ENCODE measurements at regions not wholly inside any gene's neighbourhood (a gene's known extent, or its start where the extent isn't known, plus 50 kb on each side); places are given as distances from the start of the nearest gene placed in this dataset.
"Not testable (repeated sequence)": the region's sequence is repeated elsewhere in the genome, so short reads cannot be mapped to it uniquely, and the experiment has no call there.

DNA sequence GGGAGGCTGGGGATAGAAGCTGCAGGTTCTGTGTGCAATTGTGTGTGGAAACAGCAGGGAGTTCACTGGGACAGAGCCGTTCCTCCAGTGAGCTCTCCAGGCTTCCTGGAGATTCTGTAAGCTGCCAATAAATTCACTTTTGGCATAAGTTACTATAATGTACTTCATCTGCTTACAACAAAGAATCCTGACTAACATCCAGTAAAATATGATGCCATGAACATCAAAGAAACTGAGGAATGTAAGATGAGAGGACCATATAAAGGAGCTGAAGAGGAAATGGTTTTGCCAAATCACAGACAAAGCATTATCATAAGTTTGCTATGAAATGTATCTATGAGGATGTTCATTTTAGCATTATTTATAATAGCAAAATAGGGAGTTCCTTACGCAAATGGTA, 175.3 kb downstream of the KCNE4 start:
- DNase-seq: no peak

DNA sequence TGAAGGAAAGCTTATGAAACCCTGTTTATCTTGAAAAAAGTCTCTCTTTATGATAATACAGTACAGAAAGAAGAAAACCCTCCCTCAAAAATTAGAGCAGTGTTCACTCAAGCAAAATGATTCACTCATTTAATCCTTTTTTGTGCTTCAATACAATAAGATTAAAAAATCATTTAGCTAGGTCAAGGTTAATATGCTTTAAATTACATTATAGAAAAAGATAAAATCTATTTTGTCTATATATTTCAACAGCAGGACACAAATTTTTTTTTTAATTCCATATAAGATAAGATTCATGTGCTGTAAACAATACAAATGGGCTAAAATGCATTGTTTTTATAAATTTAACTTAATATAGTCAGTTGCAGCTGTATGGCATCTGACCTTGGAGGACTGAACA, 176.9 kb downstream of the KCNE4 start:
- DNase-seq: no peak

DNA sequence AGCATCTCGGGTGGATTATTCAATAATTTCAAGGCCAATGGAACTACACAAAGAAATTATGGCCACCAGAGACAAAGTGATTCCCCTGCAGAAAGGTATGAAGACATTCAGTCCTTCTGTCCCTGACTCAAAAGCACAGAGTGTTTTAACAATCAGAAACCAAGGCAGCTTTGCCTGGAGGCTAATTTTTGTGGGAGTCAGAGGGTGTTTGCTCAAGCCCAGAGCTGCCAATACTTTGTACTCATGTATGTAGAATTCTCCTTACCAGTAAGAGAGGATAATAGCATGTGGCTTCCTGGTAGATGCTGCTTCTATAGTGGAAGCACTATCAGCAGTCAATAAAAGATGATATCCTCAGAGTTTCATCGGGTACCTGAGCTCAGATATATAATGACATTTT, 178.4 kb downstream of the KCNE4 start:
- no peak for DNase-seq

DNA sequence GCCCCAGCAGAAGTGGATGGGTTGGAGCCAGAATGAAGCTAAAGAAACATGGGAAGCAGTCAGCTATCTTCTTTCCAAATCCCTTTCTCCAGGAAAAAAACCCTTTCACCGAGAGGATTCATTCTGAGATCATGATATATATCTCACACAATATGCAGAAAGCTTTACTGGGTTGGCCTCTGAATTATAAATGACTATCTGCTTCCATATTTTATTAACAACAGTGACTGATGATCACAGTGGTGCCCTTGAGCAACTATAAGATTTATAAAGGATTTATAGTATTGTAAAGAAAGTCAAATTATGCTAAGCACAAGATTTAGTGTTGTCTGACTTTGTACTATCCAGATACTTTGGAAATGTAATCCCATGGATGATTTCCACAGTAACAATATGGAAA, 180.3 kb downstream of the KCNE4 start:
- DNase-seq: no peak

DNA sequence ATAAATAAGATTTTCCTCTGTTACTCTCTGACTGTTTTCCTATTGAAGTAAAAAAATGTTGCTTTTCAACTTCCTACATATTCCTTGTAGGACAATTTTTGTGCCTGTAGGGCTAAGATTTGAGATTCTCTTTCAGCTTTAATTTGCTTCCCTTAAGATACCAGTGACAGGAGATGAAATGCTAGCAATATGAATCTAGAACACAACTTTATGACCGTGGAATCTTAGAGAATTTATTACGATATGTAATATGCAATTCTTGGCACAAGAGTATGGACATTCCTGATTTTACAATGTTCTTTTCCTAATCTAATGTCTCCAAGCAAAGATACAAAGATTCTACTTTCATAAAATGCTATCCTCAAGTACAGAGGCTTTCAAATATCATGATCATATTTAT, 180.9 kb downstream of the KCNE4 start:
- no peak for DNase-seq

DNA sequence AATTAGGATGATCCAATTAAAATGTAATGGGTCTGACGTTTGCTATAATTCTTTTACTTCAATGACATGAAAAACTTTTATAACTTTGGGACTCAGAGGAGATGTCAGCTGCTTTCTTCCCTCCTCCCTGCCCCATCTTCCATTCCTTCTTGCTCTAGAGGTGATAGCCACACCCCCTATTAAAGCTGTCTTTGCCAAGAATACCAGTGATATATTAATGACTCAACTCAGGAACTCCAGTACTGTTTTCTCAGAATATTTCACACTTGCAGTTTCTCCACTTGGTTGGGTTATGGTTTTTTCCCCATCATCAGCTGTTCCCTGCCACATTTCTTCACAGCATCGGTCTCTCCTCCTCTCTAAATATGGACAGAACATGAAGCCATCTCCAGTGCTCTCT, 184.0 kb downstream of the KCNE4 start:
- no peak for DNase-seq

DNA sequence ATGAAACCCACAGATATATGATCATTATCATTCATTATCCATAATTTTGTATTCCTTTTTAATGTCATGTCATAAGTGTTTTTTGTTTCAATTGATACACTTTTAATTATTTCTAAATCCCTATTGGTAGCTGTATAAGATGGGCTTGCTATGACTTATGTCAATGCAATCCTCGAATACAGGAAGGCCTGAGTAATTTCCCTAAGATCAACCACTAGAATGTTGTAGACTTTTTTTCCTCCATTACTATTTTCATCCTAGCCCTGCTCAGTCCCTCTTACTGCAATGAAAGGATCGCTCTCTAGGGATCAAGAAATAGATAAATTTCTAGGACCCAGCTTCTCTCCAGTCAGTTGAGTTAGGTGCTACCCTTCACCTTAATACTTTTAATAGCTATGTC, 186.3 kb downstream of the KCNE4 start:
- DNase-seq: no peak

DNA sequence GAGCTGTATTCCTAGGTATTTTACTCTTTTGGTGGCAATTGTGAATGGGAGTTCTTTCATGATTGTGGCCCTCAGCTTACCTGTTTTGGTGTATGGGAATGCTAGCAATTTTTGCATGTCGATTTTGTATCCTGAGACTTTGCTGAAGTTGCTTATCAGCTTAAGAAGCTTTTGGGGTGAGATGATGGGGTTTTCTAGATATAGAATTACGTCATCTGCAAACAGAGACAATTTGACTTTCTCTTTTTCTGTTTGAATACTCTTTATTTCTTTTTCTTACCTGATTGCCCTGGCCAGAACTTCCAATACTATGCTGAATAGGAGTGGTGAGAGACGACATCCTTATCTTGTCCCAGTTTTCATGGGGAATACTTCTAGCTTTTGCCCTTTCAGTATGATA, 191.2 kb downstream of the KCNE4 start:
- DNase-seq: no peak

DNA sequence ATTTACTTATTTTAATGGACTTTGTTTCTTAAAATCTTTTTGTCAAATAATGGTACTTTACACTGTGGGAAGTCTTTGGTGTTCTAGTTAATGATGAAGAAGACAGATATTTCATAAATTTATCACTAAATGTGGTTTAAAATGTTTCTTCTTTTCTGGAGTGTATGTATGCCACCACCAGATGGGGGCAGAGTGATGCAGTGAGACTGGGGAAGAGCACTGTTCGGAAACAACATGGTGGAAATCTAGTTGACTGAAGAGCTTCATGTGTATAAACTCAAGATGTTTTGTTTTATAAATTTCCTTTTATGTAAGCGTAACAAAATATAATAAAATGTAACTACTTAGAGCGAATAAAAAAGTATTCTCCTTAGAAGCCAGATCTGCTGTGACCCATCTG, 195.1 kb downstream of the KCNE4 start:
- DNase-seq: no peak

DNA sequence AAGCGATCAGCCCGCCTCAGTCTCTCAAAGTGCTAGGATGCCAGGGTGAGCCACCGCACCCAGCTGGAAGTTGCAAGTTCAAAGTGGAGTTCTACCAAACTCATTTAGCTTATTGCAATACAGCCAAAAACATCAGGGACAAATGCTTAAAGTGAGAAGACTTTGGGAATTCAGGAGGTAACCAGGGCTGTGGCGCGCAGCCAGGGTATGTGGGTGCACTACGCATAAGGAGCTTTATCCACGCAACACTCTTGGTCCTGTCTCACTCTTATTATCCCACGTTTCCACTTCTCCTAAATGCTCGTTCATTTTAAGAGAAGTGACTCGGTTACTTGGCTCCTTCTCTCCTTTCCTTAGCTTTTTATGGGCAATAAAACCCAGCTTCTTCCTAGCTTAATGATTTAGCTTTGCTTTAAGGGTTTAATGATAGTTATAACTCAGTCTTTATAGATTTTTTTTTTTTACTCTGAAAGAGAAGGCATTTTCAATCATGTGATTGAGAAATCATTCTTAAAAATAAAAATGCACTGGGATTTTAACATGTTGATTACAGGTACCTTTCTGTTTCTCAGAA, 199.8 kb downstream of the KCNE4 start:
- no peak for DNase-seq

DNA sequence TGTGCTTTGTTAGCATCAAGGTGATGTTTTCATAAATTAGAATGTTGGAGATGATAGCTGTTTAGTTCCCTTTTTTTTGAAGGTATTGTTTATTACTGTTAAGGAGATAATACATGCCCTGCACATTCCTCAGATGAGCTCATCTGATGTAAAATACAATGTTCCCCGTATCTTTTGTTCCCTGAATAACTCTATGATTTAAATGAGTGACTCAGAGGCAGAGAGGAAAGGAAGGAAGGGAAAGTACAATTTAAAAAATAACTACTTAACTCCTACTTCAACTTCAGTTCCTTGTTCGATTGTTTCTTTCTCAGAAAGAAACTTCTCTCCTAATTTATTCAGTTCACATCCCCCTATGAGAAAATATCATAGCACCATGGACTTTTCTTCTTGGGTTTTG, 208.7 kb downstream of the KCNE4 start:
- DNase-seq: no peak

DNA sequence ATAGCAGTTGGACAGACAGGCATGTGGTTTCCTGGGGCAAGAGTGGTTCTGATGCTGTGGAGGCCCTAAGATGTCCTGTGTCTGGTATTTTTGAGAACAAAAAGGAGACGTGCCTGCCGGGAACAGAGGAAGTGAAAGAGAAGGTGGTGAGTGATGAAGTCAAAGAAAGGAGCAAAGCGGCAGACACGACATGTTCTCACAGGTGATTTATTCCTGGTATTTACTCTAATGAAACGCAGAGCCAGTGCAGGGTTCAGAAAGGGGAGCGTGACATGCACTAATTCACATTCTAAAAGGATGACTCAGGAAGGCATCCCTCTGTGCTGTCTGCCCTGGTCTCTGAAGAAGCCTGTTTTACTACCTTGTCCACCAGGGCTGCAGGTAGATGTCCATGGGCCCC, 211.0 kb downstream of the KCNE4 start:
- no peak for DNase-seq

DNA sequence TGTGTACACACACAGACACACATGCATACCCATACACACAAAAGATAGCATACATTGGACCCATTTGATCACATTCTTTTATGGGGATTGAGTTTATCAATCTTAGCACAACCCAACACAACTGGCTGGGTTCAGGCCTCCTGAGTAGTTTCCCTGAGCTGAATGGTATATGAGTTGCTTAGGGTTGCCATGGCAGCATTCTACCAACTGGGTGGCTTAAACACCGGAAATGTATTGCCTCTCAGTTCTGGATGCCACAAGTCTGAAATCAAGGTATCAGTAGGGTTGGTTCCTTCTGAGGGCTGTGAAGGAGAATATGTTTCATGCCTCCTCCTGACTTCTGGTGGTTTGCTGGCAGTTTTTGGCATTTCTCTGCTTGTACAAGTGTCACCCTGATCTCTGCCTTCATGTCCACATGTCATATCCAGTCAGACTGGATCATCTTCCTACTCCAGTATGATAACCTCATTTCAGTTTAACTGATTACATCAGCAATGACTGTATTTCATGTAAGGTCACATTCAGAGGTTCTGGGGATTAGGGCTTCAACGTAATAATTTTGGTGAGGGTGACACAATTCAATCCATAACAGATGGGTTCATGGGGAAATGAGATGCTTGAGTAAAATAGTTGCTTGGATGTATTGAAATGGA, 212.7 kb downstream of the KCNE4 start:
- DNase-seq: no peak

DNA sequence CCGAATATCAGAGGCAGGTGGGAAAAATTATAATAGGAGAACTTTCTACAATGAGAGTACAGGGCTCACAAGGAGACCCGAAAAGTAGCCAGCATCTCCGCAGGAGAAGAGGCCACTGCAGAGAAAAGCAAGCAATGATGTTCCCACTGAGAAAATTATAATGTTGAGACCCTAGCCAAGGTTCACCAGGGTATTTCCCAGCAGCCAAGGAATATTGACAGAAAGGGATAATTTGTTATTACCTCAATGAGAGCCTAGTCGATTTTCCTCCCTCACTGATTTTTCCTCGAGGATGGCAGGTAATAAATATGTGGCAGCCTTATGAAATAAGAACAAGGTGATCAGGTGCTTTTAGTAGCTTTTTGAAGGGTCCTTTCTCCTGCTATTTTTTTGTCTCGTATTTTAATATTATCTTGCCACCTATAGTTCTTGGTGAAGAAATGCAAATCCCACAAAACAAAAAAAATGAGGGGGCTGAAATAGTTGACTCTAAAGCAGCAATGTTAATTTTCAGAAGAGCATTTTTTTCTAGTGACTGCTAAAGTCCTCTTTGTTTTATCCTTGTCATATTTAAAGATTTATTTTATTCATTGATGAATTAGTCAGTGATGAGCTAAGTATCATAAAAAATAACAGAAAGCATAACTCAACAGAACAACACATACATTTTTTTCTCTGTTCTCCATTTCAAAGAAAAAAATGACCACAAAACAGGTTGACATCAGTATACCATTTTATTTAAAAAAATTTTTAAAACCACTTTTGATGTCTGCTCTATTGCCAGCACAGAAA, 215.4 kb downstream of the KCNE4 start:
- no peak for DNase-seq

DNA sequence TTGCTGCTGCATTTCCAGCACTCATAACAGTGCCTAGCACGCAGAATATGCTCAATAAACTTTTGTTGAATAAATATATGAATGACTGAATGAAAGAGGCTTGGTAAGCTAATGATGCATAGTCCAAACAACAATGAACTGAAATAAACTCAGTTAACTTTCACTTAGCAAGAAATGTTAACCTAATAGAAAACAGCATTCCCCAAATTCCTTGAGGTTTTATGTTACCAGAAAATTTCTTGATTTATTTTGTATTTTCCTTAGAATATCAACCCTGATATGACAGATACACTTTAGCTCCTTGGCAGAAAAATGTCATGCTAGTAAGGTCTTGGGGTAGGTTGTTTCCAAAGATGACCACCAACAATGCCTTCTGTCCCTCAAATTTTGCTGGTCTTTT, 217.4 kb downstream of the KCNE4 start:
- DNase-seq: no peak

DNA sequence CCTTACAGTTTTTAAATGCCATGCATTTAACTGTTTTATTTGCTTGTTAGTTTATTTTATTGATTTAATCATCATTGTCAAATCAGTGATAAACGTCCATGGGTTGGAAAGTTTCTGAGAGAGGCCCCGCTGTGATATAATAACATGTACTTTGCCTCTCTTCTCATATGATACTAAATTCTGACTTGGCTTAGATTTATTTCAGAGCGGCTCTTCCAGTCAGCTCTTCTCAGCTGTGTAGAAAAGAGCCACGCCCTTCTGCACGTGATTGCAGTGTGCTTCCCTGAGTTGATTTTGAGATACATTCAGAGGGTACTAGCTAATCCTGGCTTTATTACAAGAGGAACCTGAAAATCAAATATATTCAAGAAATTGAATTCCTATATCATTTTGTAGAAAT, 218.6 kb downstream of the KCNE4 start:
- no peak for DNase-seq

DNA sequence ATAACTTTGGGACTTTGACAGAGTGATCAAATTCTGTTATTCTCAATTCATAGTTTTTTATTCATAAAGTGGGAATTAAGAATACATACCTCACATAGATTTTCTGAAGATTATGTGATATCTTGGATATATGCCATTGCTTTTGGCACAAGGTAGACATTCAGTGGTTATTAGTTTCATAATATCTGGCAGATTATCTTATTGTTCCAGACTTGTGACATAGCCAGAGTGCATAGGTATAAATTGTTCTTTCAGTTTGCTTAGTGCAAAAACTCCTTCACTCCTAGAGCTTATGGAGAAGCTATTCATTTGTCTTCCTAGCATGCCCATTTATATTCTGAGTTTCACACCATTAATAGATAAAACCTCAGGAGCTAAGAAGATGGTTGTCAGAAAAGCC, 222.0 kb downstream of the KCNE4 start:
- no peak for DNase-seq

DNA sequence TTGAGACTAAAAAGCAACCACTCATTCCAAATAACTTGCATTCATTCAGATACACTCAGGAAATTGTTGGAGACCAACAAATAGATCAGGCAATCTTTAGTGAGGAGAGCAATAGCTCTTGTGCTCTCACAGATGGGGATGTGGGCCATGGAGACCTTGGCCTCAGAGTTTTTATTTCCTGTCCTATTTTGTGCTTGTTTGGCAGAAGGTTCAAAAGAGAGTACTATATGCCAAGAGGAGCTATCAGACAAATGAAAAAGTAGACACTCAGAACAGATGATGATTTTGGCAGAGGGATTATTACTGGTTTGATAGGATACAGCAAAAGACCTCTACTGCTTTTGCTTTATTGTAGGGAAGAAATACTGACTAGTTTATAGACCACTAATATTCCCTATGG, 230.2 kb downstream of the KCNE4 start:
- no peak for DNase-seq

DNA sequence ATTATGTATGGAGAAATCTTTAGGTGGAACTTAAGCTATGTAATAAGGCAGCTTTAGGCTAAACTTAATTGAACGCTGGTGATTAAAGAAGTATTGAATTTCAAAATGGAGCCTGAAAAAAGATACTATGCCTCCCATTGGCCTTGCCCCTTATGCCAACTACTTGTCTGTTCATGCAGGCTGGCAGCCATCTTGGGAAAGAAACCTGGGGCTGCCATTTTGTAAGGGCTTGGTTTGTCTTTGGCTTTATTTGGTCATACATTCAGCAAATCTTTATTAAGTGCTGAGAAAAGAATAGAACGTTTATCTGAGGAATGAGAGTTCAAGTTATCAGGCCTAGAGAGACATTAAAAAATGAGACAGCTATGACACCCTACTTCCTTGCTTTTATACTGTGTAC, 231.3 kb downstream of the KCNE4 start:
- no peak for DNase-seq

DNA sequence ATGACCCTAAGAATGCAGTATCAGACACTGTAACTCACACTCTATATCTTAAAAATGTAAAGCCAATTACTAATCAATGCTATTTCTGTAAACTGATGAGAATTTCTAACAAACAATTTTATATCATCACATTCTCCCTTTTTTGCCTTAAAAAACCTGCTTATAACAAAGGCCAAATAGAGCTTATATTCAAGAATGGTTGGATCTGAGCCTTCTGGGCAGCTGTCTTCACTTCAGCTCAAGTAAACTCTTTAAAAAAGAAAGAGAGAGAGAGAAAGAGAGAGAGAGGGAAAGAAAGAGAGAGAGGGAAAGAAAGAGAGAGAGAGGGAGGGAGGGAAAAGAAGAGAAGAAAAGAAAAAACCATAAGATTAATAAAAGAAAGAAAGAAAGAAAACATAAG, 231.8 kb downstream of the KCNE4 start:
- no peak for DNase-seq

DNA sequence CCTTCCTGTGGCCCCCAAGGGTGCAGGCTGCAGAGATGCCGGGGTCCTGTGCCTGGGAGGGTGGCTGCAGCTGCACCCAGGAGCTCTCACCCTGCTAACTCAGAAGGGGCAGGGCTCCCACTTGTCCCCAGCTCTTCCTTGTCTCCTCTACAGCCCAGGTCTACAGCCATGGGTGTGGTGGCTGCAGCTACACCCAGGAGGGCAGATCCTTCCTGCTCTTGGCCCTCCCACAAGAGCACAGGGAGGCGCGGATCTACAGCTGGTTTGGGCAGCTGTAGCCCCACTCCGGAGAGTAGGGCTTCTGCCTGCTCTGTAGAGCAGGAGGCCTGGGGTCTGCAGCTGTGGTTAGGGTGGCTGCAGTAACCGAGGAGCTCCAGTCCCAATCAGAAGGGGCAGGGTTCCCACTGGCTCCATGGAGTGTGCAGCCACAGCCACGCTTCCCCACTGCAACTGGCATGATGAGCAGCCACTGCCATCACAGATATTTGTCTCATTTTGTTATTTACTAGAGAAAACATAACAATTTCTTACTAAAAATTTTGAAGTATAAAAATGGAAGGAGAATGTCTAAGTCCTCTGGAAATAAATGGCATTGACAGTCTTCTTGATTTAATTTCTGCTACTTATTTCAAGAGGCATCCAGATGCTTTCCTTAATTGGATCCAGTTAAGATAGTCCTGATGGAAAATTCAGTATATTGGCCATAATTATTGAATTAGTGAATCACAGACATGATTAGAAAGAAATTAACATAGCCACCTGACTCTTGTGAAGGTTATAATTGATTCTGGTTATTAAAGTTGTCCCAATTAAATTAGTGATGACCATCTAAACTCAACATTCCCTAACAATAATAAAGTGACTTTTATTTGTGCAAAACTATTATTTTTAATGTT, 233.6 kb downstream of the KCNE4 start:
- DNase-seq: no peak

DNA sequence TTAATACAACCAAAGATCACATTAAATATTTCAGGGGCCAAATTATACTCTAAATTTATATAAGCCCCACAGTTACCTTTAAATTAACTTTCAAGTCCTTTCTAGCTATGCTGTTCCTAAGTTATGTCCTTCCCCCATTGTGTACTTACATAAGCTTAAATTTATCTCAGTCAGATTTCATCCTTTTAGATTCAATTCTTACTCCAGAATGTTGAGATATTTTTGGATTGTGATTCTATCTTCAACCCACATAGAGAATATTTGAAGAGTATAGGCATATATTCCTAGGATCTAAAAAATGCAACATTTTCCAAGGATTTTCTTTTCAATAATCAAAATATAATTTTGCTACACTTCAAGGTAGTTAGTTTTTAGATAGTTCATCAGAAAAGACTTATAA, 242.8 kb downstream of the KCNE4 start:
- DNase-seq: no peak

DNA sequence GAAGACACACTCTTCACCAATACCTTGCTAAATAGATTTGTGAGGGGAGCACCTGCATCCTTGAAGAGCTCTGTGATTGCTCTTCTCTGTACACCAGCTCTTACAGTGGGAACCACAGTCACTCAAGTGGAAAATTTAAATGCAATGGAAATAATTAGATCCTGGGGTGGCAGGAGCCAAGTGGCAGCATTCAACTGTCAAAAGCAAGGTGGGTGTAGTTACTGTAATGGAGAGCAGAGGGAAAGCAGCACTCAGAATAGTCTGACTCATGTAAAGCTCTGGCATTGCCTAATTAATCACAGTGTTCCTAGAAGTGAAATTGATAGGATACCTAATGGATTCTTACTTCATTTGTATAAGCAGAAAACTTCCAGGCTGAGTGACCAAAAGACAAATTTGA, 245.8 kb downstream of the KCNE4 start:
- no peak for DNase-seq

DNA sequence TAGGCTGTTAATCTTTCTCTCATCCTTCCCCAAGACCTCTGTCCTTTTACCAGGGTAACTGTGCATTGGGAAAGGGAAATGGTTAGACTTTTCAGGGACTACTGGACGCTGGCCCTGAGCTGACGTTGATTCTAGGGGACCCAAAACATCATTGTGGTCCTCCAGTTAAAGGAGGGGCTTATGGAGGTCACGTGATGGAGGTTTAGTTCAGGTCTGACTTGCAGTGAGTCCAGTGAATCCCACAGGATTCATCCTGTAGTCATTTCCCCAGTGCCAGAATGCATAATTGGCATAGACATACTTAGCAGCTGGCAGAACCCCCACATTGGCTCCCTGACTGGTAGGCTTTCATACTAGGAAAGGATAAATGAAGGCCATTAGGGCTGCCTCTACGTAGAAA, 246.3 kb downstream of the KCNE4 start:
- DNase-seq: not testable (repeated sequence)

Measured in CD4-positive, alpha-beta T cell treated with Interferon alpha-2 for 1 hour (primary cell).